IPS DF 19.7 (cell line): ENCODE measurements at regions not wholly inside any gene's neighbourhood (a gene's known extent, or its start where the extent isn't known, plus 50 kb on each side); places are given as distances from the start of the nearest gene placed in this dataset.
A peak's percentile ranks its signal among the peaks of the same experiment; 100 is the strongest.
"Not testable (repeated sequence)": the region's sequence is repeated elsewhere in the genome, so short reads cannot be mapped to it uniquely, and the experiment has no call there.

Experiments used
- DNase-seq: peaks from one replicate; pipeline ENCODE4 v3.0.0-alpha.2; 2013; ENCODE audit warnings: low read depth, low spot score

DNA sequence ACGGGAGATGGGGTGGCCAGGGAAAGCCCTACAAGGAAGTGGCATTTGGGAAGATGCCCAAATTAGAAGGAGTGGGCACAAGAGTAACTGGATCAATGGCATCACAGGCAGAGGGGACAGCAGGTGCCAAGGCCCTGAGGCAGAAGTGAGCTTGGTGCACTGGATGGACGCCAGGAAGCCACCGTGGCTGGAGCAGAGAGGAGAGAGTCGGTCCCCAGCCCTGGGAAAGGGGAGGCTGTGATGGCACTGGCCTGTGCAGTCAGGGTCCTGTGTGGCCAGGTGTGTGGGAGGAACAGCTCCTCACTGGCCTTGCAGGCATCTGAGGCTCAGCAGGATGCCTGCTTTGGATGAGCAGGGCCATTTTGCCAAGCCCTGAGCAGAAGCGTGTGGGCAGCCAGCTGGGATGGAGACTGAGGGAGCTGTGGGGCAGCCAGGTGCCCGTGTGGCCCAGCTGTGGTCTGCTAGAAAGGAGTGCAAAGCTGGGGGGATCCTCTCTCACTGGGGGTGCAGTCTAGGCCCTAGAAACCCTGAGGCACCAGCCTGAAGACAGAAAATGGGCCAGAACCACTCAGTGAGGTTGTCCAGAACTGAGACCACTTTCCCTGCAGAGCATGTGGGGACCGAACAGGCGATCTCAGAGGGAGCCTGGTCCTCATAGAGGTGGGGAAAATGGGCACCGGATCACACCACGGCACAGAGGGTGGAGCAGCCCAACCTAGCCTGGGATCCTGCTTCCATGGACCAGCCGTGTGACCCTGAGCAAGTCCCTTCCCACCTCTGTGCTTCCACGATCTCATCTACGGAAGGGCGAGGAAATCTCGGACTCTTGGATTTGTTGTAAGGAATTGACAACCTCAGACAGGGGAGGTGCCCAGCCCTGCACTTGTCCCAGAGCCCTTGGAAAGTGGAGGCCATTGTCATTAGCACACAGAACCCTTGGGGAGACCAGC is 78.6 kb upstream of the RTL6 start:
- DNase-seq: no peak

DNA sequence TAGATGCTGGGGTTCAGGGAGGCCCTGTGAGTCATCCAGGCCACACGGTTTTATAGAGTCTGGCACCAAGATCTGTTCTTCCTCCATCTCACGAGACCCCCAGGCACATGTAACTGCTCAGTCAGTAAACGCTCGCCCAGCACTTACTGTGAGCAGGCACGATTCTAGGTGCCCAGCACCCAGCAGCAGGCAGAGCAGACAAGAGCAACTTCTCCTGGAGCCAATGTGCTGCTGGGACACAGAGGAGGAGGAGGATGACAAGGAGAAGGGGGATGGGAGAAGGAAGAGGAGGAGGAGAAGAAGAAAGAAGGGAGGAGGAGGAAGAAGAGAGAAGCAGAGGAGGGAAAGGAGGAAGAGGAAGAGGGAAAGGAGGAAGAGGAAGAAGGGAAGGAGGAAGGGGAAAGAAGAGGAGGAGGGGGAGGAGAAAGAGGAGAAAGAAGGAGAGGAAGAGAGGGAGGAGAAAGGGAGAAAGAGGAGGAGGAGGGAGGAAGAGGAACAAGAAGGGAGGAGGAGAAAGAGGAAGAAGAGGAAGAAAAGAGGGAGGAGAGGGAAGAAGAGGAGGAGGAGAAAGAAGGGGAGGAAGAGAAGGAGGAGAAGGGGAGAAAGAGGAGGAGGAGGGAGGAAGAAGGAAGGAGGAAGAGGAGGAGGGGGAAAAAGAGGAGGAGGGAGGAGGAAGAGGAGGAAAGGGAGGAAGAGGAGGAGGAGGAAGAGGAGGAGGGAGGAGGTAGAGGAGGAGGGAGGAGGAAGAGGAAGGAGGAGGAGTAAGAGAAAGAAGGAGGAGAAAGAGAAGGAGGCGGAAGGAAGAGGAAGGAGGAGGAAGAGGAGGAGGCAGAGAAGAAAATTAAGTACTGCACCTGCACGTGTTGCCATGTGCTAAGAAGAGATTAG is 77.6 kb upstream of the RTL6 start:
- no peak for DNase-seq

DNA sequence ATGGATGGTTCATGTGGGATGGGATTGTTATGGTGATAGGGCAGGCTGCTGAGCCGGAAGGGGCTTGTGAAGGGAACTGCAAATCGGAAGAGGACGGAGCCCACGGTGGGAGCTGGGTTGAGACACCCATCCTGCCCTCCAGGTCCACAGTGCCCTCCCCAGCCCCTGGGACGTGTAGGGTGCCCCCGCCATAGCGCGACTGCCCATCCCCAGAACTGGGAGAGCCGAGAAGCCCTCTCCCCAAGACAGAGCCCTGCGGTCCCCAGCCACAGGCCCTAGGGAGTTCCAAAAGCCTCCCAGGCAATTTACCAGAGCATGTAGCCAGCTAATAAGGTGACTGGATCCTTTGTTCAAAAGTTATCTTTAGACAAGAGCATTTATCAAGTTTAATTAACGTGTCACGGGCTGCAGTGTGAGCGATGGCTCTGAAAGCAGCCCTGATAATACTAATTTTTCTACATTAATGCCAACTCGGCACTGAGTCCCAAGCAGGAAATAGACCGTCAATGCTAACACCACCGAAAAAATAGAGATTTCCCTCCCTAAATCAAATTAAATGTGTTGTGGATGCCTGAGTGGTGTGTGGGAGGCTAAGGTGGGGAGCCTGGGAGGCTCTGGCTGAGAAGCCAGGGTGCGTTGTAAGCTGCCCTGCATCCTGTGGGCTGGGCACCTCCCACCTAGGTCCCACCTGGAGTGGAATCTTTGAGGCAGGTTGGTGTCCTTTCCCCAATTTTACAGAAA is 76.8 kb upstream of the RTL6 start:
- DNase-seq: no peak

DNA sequence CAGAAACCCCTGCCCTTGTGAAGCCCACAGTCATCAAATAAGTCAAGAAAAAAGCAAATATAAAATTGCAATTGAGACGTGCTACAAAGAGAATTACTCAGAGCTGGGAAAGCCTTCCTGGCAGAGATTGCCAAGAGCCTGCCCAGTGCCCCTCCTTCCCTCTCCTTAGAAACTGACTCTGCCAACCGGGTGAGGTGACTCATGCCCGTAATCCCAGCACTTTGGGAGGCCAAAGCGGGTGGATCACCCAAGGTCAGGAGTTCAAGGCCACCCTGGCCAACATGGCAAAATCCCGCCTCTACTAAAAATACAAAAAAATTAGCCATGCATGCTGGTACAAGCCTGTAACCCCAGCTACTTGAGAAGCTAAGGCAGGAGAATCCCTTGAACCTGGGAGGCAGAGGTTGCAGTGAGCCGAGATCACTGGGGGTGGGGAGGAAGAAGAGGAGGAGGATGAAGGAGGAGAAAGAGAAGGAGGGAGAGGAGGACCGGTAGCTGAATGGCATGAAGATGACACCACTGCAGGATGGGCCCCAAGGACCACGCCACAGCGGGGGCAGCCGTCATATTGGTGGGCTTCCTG is 76.1 kb upstream of the RTL6 start:
- no peak for DNase-seq

DNA sequence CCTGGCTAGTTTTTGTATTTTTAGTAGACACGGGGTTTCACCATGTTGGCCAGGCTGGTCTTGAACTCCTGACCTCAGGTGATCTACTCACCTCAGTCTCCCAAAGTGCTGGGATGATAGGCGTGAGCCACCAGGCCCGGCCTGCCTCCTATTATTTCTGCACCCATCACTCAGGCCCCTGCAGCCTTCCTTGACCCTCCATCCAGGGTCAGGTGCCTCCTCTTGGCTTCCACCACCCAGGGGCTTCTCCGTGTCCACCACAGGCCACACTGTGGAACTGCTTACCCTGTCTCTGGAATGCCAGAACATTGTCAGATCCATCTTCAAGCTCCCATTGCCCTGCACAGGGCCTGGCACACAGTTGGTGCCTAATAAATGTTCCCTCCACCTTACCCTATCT is 75.4 kb upstream of the RTL6 start:
- DNase-seq: no peak

DNA sequence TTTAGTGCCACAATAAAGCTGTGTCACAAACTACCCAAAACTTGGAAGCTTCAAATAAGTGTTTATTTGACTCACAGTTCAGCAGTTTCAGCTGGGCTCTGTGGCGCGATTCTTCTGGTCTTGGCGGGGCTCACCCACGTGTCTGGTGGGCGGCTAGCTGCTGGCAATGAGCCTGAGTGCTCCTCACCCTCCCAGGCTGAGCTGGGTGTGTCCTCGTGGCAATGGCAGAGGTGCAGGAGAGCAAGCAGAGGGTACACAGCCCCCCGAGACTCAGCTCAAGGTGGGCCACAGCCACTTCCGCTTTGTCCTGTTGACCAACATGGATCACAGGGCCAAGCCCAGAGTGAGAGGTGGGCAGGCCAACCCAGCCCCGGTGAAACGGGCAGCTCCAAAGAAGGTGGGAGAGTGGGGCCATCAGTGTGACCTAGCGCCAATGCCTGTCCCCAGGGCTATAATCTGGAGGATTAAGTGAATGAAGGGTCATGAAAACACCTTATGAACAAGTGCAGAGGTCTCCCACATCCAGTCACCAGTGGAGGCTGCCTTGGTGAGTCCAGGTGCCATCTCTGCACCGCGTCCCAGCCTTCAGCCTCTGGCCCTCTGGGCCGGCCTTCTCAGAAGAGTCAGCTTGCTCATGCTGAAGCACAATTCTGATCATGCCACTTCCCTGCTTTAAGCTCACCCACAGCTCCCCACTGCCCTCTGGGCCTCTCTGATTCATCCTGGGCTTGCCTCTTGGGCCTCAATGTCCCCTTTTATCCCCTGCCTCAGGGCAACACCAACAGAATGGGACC is 74.6 kb upstream of the RTL6 start:
- no peak for DNase-seq

DNA sequence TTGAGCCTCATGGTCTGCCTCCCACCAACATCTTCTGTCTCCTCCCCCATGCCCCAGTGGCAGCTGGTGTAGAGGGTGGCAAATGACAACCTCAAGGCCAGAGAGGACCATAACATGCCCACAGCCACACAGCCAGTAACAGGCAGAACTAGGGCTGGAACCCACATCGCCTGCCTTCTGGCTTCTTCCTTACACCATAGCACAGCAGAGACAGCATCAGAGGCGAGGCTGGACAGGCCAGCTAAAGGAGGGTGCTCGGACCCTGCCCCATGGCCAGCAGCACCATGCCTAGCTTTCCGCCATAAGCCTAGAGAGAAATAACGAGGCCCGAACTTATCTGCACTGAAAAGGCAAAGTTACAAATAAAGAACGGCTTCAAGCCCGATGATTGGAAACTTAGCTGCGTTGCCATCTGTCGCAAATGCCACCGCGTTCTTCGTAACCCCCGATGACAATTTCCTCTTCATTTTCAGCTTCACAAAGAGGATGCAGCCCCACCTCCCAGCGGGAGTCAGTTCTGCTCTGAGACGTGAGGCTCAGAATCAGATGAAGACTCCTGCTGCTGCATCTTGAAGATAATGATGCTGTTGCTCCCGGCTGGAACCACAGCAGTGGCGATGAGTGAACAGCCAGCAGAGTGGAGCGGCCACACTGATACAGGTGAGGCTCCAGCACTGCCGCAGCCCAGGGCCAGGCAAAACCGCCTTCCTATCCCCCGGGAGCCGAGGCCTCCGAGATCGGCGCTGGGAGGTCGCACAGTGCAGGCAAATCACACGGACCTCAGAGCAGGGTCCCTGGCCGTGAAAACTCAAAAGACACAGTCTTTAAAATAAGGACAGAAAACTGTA is 73.8 kb upstream of the RTL6 start:
- no peak for DNase-seq

DNA sequence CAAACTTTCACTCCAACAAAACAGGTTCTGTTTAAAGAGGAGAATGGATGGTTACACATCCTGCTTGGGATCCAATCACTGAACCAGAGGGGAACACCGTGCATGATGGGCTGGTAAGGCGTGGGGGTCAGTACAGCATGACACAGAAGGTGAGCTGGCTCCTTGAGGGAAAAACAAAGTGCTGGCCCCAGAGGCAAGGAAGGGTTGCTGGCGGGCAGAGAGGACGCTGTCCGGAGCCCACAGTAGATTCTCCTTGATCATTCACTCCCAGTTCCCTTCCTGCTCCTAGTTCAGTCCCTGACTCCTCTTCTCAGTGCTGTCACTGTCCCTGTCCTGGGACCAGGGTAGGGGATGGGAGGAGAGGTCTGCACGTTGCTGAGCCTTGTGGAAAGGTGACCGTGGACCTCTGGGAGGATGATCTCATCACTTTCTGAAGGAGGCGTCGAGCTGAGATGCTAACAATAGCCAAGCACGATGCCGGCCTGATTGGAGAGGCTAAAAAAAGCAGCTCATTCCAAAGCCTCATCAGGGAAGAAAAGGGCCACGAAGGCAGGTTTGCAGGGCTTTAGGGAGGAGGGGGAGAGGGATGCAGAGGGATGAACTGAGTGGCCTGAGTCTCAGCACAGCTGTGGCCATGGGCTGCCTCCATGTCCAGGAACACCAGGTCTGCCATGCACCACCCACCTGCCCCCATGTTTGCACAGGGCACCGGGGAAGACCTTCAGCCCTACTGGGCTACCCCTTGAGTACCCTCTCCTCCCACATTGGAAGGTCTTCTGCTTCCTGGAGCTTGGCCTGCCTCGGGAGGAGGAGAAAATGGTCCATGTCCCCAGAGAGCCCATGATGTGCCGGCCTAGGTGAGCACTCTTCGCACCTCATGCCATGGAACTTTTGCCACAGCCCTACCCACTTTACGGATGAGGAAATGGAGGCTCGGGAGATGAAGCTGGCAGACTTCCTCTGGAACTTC is 72.7 kb upstream of the RTL6 start:
- DNase-seq: no peak

DNA sequence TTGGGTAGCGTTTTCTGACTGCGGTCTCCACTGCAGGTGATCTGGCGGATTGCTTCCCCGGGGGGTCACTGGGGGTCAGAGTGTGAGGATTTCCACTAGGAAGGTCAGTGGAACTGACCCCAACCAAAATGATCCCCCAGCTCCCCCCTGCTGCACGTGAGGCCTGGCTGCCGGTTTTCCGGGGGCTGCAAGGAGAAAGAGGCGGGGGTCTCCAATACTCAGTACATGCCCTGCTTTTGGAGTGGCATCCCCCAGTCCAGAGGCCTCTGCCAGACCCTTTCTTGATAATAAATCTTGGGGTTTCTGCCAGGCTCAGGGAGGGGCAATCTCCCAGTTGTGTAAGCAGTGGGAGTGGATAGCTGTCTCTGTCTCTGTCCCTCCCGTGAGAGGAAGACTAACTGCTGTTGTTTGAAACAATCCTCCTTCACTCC is 71.5 kb upstream of the RTL6 start:
- no peak for DNase-seq

DNA sequence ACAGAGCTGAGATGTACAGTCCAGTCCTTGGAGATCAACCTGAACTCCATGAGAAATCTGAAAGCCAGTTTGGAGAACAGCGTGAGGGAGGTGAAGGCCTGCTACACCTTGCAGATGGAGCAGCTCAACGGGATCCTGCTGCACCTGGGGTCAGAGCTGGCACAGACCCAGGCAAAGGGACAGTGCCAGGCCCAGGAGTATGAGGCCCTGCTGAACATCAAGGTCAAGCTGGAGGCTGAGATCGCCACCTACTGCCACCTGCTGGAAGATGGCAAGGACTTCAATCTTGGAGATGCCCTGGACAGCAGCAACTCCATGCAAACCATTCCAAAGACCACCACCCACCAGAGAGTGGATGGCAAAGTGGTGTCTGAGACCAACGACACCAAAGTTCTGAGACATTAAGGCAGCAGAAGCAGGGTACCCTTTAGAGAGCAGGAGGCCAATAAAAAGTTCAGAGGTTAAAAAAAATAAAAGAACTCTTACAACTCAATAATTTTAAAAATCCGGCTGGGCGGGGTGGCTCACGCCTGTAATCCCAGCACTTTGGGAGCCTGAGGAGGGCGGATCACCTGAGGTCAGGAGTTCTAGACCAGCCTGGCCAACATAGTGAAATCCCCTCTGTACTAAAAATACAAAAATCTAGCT is 69.9 kb upstream of the RTL6 start:
- DNase-seq: peak; percentile 5

DNA sequence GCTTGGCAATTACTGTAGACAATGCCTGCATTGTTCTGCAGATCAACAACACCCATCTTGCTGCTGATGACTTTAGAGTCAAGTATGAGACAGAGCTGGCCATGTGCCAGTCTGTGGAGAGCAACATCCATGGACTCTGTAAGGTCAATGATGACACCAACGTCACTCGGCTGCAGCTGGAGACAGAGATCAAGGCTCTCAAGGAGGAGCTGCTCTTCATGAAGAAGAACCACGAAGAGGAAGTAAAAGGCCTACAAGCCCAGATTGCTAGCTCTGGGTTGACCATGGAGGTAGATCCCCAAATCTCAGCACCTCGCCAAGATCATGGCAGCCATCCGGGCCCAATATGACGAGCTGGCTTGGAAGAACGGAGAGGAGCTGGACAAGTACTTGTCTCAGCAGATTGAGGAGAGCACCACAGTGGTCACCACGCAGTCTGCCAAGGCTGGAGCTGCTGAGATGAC is 69.4 kb upstream of the RTL6 start:
- DNase-seq: not testable (repeated sequence)

DNA sequence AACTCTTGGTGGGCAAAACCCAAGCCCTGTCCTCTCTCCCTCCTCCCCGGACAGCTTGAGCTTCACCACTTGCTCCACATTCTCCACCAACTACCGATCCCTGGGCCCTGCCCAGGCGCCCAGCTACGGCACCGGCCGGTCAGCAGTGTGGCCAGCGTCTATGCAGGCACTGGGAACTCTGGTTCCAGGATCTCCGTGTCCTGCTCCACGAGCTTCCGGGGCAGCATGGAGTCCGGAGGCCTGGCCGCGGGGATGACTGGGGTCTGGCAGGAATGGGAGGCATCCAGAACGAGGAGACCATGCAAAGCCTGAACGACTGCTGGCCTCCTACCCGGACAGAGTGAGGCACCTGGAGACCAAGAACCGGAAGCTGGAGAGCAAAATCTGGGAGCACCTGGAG is 68.9 kb upstream of the RTL6 start:
- no peak for DNase-seq

DNA sequence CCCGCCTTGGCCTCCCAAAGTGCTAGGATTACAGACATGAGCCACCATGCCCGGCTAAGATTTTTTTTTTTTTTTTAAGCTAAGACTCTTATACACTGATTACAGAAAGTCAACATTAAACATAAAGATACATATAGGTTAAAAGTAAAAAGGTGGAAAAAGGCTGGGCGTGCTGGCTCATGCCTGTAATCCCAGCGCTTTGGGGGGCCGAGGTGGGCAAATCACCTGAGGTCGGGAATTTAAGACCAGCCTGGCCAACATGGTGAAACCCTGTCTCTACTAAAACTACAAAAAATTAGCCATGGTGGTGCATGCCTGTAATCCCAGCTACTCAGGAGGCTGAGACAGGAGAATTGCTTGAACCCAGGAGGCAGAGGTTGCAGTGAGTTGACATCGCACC is 64.6 kb upstream of the RTL6 start:
- not testable (repeated sequence) for DNase-seq

DNA sequence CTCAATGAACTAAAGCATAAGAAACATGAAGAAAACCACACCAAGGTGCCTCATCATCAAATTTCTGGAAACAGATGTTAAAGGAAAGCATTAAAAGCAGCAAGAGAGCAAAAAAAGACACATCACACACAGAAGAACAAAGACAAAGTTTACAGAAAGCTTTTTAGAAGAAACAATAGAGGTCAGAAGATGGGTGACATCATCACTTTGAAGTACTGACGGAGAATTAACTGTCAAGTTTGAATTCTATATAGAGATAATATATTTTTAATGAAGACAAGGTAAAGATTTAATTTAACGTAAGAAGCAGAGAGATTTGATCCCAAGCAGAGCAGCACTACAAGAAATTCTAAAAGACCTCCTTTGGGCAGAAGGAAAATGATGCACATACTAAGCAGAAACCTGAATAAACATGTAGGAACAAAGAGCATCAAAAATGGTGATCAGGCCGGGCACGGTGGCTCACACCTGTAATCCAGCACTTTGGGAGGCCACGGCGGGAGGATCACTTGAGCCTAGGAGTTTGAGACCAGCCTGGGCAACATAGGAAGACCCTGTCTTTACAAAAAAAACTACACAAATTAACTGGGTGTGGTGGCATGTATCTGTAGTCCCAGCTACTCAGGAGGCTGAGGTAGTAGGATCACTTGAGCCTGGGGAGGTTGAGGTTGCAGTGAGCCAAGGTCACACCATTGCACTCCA is 63.3 kb upstream of the RTL6 start:
- no peak for DNase-seq

DNA sequence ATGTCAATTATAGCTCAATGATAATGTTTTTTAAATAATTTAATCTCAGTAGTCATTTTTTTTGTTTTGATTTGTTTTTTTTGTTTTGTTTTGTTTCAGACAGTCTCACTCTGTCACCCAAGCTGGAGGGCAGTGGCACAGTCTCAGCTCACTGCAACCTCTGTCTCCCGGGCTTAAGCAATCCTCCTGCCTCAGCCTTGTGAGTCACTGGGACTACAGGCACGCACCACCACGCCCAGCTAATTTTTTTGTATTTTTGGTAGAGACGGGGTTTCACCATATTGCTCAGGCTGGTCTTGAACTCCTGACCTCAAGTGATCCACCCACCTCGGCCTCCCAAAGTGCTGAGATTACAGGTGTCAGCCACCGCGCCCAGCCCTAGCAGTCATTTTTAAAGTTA is 60.6 kb upstream of the RTL6 start:
- DNase-seq: not testable (repeated sequence)

DNA sequence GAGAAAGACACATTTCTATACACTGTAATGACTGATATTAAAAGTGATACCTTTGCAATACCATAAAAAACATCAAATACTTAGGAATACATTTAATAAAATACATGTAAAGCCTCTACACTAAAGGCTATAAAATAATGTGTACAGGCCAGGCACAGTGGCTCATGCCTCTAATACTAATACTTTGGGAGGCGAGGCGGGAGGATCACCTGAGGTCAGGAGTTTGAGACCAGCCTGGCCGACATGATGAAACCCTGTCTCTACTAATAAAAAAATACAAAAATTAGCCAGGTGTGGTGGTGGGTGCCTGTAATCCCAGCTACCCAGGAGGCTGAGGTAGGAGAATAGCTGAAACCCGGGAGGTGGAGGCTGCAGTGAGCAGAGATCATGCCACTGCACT is 59.8 kb upstream of the RTL6 start:
- not testable (repeated sequence) for DNase-seq

DNA sequence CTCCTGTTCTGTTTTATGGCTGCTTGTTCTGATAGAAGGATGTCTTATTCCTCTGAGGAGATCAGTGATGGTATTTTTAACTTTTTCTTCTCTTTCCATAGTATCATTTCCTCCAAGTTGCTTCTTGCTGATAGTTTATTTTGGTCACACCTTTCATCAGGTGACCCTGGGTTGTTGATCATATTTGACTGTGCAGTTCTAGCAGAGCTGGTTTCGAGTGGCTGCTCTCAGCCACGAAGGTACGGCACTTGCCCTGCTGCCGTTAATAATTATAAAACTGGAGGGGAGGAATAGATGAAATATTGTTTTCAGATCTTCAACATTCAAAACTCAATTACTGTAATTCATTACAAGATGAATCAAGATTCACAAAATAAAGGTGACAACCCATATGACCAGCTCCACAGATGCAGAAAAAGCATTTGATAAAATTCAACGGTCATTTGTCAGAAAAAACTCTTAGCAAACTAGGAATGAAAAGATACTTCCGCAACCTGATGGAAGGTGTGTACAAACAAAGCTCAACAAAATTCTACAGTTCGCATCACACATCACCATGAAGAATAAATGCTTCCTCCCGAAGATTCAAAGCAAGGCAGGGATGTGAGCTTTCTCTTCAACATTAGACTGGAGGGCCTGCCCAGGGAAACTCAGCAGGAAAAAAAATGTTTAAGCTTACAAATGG is 59.2 kb upstream of the RTL6 start:
- no peak for DNase-seq
